ENCODE measurements at regions not wholly inside any gene's neighbourhood (a gene's known extent, or its start where the extent isn't known, plus 50 kb on each side); places are given as distances from the start of the nearest gene placed in this dataset.

DNA sequence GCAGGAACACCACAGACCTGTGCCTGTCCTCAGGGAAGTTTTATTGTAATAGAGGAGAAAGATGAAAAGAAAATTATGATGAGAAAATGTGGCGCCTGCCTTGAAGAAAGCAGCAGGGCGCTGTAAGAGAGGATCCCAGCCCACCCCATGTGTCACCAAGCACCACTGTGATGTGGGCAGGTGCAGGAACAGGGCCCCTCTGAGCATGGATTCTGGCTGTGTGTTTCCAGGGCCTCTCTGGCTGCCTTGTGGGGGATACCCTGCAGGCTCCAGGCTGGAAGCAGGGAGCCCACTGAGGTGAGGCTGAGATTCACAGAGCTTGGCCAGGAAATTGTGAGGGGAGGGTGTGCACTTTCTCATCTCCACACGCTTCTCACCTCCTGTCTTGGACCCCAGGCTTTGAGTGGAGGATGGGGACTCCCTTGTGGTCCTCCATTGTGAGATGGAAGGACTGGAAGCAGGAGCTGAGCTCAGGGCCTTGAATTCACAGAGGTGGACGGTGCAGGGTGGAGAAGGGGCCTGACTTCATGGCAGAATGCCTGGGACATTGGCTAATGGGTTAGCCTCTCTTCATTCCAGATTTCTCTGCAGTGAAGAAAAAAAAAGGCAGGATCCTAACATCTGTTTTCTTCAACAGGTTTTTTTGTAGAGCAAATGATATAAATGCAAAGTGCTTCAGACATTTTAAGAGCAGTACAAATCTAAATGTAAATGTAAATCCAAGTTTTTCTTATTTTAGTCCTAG lies 246.6 kb upstream of the B3GAT1 start:
- TF ChIP-seq POLR2A (IDR thresholded peaks at IDR 0.05): no peak
- TF ChIP-seq, protein P1, sequence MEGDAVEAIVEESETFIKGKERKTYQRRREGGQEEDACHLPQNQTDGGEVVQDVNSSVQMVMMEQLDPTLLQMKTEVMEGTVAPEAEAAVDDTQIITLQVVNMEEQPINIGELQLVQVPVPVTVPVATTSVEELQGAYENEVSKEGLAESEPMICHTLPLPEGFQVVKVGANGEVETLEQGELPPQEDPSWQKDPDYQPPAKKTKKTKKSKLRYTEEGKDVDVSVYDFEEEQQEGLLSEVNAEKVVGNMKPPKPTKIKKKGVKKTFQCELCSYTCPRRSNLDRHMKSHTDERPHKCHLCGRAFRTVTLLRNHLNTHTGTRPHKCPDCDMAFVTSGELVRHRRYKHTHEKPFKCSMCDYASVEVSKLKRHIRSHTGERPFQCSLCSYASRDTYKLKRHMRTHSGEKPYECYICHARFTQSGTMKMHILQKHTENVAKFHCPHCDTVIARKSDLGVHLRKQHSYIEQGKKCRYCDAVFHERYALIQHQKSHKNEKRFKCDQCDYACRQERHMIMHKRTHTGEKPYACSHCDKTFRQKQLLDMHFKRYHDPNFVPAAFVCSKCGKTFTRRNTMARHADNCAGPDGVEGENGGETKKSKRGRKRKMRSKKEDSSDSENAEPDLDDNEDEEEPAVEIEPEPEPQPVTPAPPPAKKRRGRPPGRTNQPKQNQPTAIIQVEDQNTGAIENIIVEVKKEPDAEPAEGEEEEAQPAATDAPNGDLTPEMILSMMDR (IDR thresholded peaks at IDR 0.05): no peak

Data from lower leg skin (tissue), 3 donors.